ENCODE measurements at regions not wholly inside any gene's neighbourhood (a gene's known extent, or its start where the extent isn't known, plus 50 kb on each side); places are given as distances from the start of the nearest gene placed in this dataset.
"Not testable (repeated sequence)": the region's sequence is repeated elsewhere in the genome, so short reads cannot be mapped to it uniquely, and the experiment has no call there.

GRCh38 chr10:109062371-109062770 is 860.9 kb downstream of the XPNPEP1 start:
- Histone ChIP-seq H3K36me3 (no peaks in the 10 kb centered on the region), H3K27ac (no peak overlapping the region), H3K27me3 (replicated peaks in 1 of 7) (no peaks in the 10 kb centered on the region), H3K4me3 (no peak overlapping the region), H3K9me3 (peaks cover 0 to 16% (median 6%) of the 10 kb centered on the region in 8 donors), H3K4me1 (no peaks in the 10 kb centered on the region)
- intact Hi-C loops (cut with DNase I; ENCODE audit: low total_unique reads) = no loop called here
- TF ChIP-seq, protein P1, sequence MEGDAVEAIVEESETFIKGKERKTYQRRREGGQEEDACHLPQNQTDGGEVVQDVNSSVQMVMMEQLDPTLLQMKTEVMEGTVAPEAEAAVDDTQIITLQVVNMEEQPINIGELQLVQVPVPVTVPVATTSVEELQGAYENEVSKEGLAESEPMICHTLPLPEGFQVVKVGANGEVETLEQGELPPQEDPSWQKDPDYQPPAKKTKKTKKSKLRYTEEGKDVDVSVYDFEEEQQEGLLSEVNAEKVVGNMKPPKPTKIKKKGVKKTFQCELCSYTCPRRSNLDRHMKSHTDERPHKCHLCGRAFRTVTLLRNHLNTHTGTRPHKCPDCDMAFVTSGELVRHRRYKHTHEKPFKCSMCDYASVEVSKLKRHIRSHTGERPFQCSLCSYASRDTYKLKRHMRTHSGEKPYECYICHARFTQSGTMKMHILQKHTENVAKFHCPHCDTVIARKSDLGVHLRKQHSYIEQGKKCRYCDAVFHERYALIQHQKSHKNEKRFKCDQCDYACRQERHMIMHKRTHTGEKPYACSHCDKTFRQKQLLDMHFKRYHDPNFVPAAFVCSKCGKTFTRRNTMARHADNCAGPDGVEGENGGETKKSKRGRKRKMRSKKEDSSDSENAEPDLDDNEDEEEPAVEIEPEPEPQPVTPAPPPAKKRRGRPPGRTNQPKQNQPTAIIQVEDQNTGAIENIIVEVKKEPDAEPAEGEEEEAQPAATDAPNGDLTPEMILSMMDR (IDR thresholded peaks at IDR 0.05 in 8 of 11, conservative IDR thresholded peaks at IDR 0.05 in 3 of 11) = no peak
- TF ChIP-seq POLR2AphosphoS5 (IDR thresholded peaks at IDR 0.05) = no peak
- no peak for TF ChIP-seq POLR2A (IDR thresholded peaks at IDR 0.05)
- no peak for DNase-seq

- Histone ChIP-seq H3K9me3 (peaks cover 0 to 2% (median 0%) of the 10 kb centered on the region in 8 donors), H3K27me3 (replicated peaks in 1 of 7) (no peaks in the 10 kb centered on the region), H3K27ac (no peak overlapping the region), H3K4me1 (no peaks in the 10 kb centered on the region), H3K4me3 (no peak overlapping the region), H3K36me3 (no peaks in the 10 kb centered on the region)
- intact Hi-C loops (cut with DNase I; ENCODE audit: low total_unique reads) = no loop called here
- 61 to 72% (median 65%) methylated on average over 2 of the region's 2 CpGs for WGBS, 5 donors
- DNase-seq = no peak
- no peak for TF ChIP-seq POLR2AphosphoS5 (IDR thresholded peaks at IDR 0.05)
- no peak for TF ChIP-seq POLR2A (IDR thresholded peaks at IDR 0.05)
- TF ChIP-seq, protein P1 (IDR thresholded peaks at IDR 0.05 in 8 of 11, conservative IDR thresholded peaks at IDR 0.05 in 3 of 11) = no peak
Observed at GRCh38 chr10:109055243-109055642, 868.1 kb downstream of the XPNPEP1 start.

DNA sequence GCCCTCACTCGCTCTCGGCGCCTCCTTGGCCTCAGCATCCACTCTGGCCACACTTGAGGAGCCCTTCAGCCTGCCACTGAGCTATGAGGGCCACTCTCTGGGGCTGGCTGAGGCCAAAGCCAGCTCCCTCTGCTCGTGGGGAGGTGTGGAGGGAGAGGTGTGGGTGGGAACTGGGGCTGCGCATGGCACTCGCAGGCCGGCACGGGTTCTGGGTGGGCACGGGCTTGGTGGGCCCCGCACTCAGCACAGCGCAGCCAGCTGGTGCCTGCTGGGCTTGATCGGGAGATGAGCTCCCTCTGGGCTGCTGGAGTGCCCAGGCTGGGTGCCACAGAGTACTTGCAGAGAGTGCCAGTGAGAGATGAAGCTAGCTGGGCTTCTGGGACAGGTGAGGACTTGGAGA is 875.5 kb downstream of the XPNPEP1 start:
- WGBS, 5 donors = 63 to 95% (median 87%) methylated on average over 3 to 12 of the region's 12 CpGs
- peak; percentile 64 for DNase-seq
- intact Hi-C loops (cut with DNase I; ENCODE audit: low total_unique reads) = no loop called here
- H3K36me3 ChIP-seq = no peaks in the 10 kb centered on the region
- TF ChIP-seq POLR2A (IDR thresholded peaks at IDR 0.05) (no peak), POLR2AphosphoS5 (IDR thresholded peaks at IDR 0.05) (no peak)
- TF ChIP-seq, protein P1 (IDR thresholded peaks at IDR 0.05 in 8 of 11, conservative IDR thresholded peaks at IDR 0.05 in 3 of 11) = no peak
- no peak overlapping the region for H3K27ac ChIP-seq
- H3K9me3 ChIP-seq = peaks cover 0 to 21% (median 4%) of the 10 kb centered on the region in 8 donors
- no peaks in the 10 kb centered on the region for H3K4me1 ChIP-seq
- H3K27me3 ChIP-seq (replicated peaks in 1 of 7) = no peaks in the 10 kb centered on the region
- no peak overlapping the region for H3K4me3 ChIP-seq

GRCh38 chr10:109046427-109046826 is 876.9 kb downstream of the XPNPEP1 start:
- H3K4me3 ChIP-seq; intact Hi-C loops (cut with DNase I; ENCODE audit: low total_unique reads); H3K36me3 ChIP-seq; H3K27me3 ChIP-seq (replicated peaks in 1 of 7); DNase-seq; H3K27ac ChIP-seq; H3K4me1 ChIP-seq: not testable (repeated sequence)
- 44 to 63% (median 55%) methylated on average over 2 of the region's 2 CpGs for WGBS, 5 donors
- peaks cover 0 to 35% (median 14%) of the 10 kb centered on the region in 8 donors for H3K9me3 ChIP-seq

GRCh38 chr10:109040622-109041021 is 882.7 kb downstream of the XPNPEP1 start:
- no peaks in the 10 kb centered on the region for H3K27me3 ChIP-seq (replicated peaks in 1 of 7)
- peaks cover 0 to 30% (median 18%) of the 10 kb centered on the region in 8 donors for H3K9me3 ChIP-seq
- intact Hi-C loops (cut with DNase I; ENCODE audit: low total_unique reads) = no loop called here
- WGBS, 5 donors = 87 to 93% (median 89%) methylated on average over 9 to 17 of the region's 17 CpGs
- H3K27ac ChIP-seq = no peak overlapping the region
- TF ChIP-seq, protein P1 (IDR thresholded peaks at IDR 0.05 in 8 of 11, conservative IDR thresholded peaks at IDR 0.05 in 3 of 11) = no peak
- TF ChIP-seq POLR2A (IDR thresholded peaks at IDR 0.05) (no peak), POLR2AphosphoS5 (IDR thresholded peaks at IDR 0.05) (no peak)
- DNase-seq = peak; percentile 73
- no peaks in the 10 kb centered on the region for H3K4me1 ChIP-seq
- H3K4me3 ChIP-seq = no peak overlapping the region
- no peaks in the 10 kb centered on the region for H3K36me3 ChIP-seq

Measured in spleen (tissue), 11 donors.